ENCODE measurements at regions not wholly inside any gene's neighbourhood (a gene's known extent, or its start where the extent isn't known, plus 50 kb on each side); places are given as distances from the start of the nearest gene placed in this dataset.

GRCh38 chr6:43886067-43886461 lies 116.1 kb downstream of the VEGFA start:
- H3K27me3 ChIP-seq (ENCODE audit: control insufficient read depth in 1 of 2, insufficient read depth in 2 of 2, low read length in 2 of 2): peaks cover 9 to 11% of the 10 kb centered on the region in 2 experiments; a peak in 4 of 5 replicates
- intact Hi-C loops (cut with micrococcal nuclease; ENCODE audit: unreplicated experiment) (no loop called here), in situ Hi-C loops (cut with HindIII; ENCODE audit: extremely low pct_ligation_motif_present, low pct_unique_long_range_greater_than_20kb) (no loop called here)
- POLR2A ChIA-PET: interaction anchor here (1.0 kb wide), 1 partner anchor 65 kb away, joined by 3 read pairs; no protein-coding TSS in a partner anchor
- BruUV-seq (replicated peaks): no TSS peak
- H3K9ac ChIP-seq (ENCODE audit: insufficient read depth, low read depth, low read length): no peak overlapping the region
- ATAC-seq (no peak), FAIRE-seq (no peak), DNase-seq (ENCODE audit: low spot score) (no peak)
- no peaks in the 10 kb centered on the region for H3K36me3 ChIP-seq (replicated peaks in 1 of 2; ENCODE audit: control insufficient read depth in 1 of 2, insufficient read depth in 2 of 2, low read length in 2 of 2)
- H4K20me1 ChIP-seq (ENCODE audit: insufficient read depth, low read length): no peaks in the 10 kb centered on the region
- H2AFZ ChIP-seq (ENCODE audit: low read length): no peak overlapping the region
- no peak overlapping the region for H3K4me2 ChIP-seq (ENCODE audit: low read depth, low read length)
- H3K79me2 ChIP-seq (ENCODE audit: insufficient read depth, low read length): no peaks in the 10 kb centered on the region
- 43% methylated on average over 10 of the region's 10 CpGs for WGBS (ENCODE audit: low lambda C conversion rate)
- no peak overlapping the region for H3K4me3 ChIP-seq (replicated peaks in 1 of 3; ENCODE audit: insufficient read depth in 1 of 3, low read depth in 2 of 3, low read length in 3 of 3)
- peaks cover 47% of the 10 kb centered on the region for H3K4me1 ChIP-seq (ENCODE audit: insufficient read depth, low read length)
- peak; percentile 90 for TF ChIP-seq MNT (IDR thresholded peaks at IDR 0.05)
- no peak for TF ChIP-seq ZNF101 (CRISPR knock-in tag; IDR thresholded peaks at IDR 0.05; ENCODE audit: borderline replicate concordance, low read depth)
- no peak for TF ChIP-seq KLF13 (CRISPR knock-in tag; IDR thresholded peaks at IDR 0.05)
- no peak for TF ChIP-seq ATF3 (CRISPR knock-in tag; IDR thresholded peaks at IDR 0.05)
- no peak for TF ChIP-seq KAT2B (IDR thresholded peaks at IDR 0.05; ENCODE audit: borderline replicate concordance, low read depth, low read length)
- TF ChIP-seq ZHX2 (IDR thresholded peaks at IDR 0.05; ENCODE audit: low read depth): no peak
- TF ChIP-seq ZHX2 (CRISPR knock-in tag; IDR thresholded peaks at IDR 0.05; ENCODE audit: borderline replicate concordance): no peak
- TF ChIP-seq CEBPB (IDR thresholded peaks at IDR 0.05; ENCODE audit: borderline replicate concordance, low read depth, low read length): no peak
- no peak for TF ChIP-seq ZNF704 (CRISPR knock-in tag; IDR thresholded peaks at IDR 0.05; ENCODE audit: borderline replicate concordance)
- CTCF ChIA-PET (ENCODE audit: low intra/inter-chr PET ratio, low total read pairs): no interaction called here
- H3K27ac ChIP-seq (ENCODE audit: extremely low read length, insufficient read depth, low read length): no peak overlapping the region
- no peaks in the 10 kb centered on the region for H3K9me3 ChIP-seq (ENCODE audit: low read length)
